SK-N-SH treated with all-trans-retinoic acid at 6 μM for 48 hours (cell line): ENCODE measurements at regions not wholly inside any gene's neighbourhood (a gene's known extent, or its start where the extent isn't known, plus 50 kb on each side); places are given as distances from the start of the nearest gene placed in this dataset.

ENCODE experiments used
- ATAC-seq: fragments of 200-7000 bp; cut with Tn5 transposase; 3 replicates; pipeline ENCODE4 v1.9.1; 2020; ENCODE audit warnings: mild to moderate bottlenecking, moderate library complexity
- ARNTL ChIP-seq: fragments of 450-650 bp; formaldehyde crosslinking; IDR thresholded peaks from 2 replicates; pipeline ENCODE4 v1.5.0; 2020; ENCODE audit warnings: low read depth, mild to moderate bottlenecking, moderate library complexity, borderline replicate concordance
- BACH2 ChIP-seq: fragments of 250-450 bp; sonication (Bioruptor Pico); IDR thresholded peaks from 2 replicates; pipeline ENCODE4 v1.9.0; 2021; ENCODE audit warnings: mild to moderate bottlenecking, borderline replicate concordance
- CREB5 ChIP-seq: fragments of 250-450 bp; sonication (Bioruptor Pico); IDR thresholded peaks from 2 replicates; pipeline ENCODE4 v1.5.1; 2020; ENCODE audit warnings: low read depth, mild to moderate bottlenecking, moderate library complexity
- CSDC2 ChIP-seq: fragments of 250-450 bp; sonication (Bioruptor Pico); IDR thresholded peaks from 2 replicates; pipeline ENCODE4 v1.5.0; 2020; ENCODE audit warnings: mild to moderate bottlenecking, moderate library complexity
- CSRNP3 ChIP-seq: fragments of 250-450 bp; sonication (Bioruptor Pico); IDR thresholded peaks from 2 replicates; pipeline ENCODE4 v1.5.1; 2021; ENCODE audit warnings: mild to moderate bottlenecking, moderate library complexity
- ESRRG ChIP-seq: fragments of 250-450 bp; sonication (Bioruptor Pico); IDR thresholded peaks from 2 replicates; pipeline ENCODE4 v1.6.1; 2021; ENCODE audit warnings: mild to moderate bottlenecking
- GLIS3 ChIP-seq: fragments of 250-450 bp; sonication (Bioruptor Pico); IDR thresholded peaks from 2 replicates; pipeline ENCODE4 v1.5.0; 2020; ENCODE audit warnings: mild to moderate bottlenecking, moderate library complexity
- ISL1 ChIP-seq: fragments of 250-450 bp; sonication (Bioruptor Pico); IDR thresholded peaks from 2 replicates; pipeline ENCODE4 v2.1.2; 2022; ENCODE audit warnings: mild to moderate bottlenecking, moderate library complexity
- OSR1 ChIP-seq: fragments of 250-450 bp; sonication (Bioruptor Pico); IDR thresholded peaks from 2 replicates; pipeline ENCODE4 v1.8.0; 2022; ENCODE audit warnings: moderate library complexity, mild to moderate bottlenecking, inconsistent platforms
- PATZ1 ChIP-seq: fragments of 250-450 bp; sonication (Bioruptor Pico); IDR thresholded peaks from 2 replicates; pipeline ENCODE4 v1.8.0; 2020; ENCODE audit warnings: mild to moderate bottlenecking, moderate library complexity, borderline replicate concordance
- PPARA ChIP-seq: fragments of 250-450 bp; sonication (Bioruptor Pico); IDR thresholded peaks from 2 replicates; pipeline ENCODE4 v1.5.0; 2020; ENCODE audit warnings: mild to moderate bottlenecking, borderline replicate concordance
- RARB ChIP-seq: fragments of 250-450 bp; sonication (Bioruptor Pico); IDR thresholded peaks from 2 replicates; pipeline ENCODE4 v1.8.0; 2021; ENCODE audit warnings: mild to moderate bottlenecking, moderate library complexity
- SNAI2 ChIP-seq: fragments of 250-450 bp; sonication (Bioruptor Pico); IDR thresholded peaks from 2 replicates; pipeline ENCODE4 v1.5.0; 2020; ENCODE audit warnings: mild to moderate bottlenecking, moderate library complexity
- TOX ChIP-seq: fragments of 250-450 bp; sonication (Bioruptor Pico); IDR thresholded peaks from 2 replicates; pipeline ENCODE4 v1.8.0; 2021; ENCODE audit warnings: mild to moderate bottlenecking, moderate library complexity, borderline replicate concordance
- TSHZ2 ChIP-seq: fragments of 250-450 bp; sonication (Bioruptor Pico); IDR thresholded peaks from 2 replicates; pipeline ENCODE4 v1.5.0; 2020; ENCODE audit warnings: mild to moderate bottlenecking, moderate library complexity
- ZC3H10 ChIP-seq: fragments of 250-450 bp; sonication (Bioruptor Pico); IDR thresholded peaks from 2 replicates; pipeline ENCODE4 v1.5.1; 2021; ENCODE audit warnings: mild to moderate bottlenecking, moderate library complexity
- ZFP3 ChIP-seq: fragments of 250-450 bp; sonication (Bioruptor Pico); IDR thresholded peaks from 2 replicates; pipeline ENCODE4 v1.5.0; 2020; ENCODE audit warnings: mild to moderate bottlenecking, moderate library complexity
- ZFP30 ChIP-seq: fragments of 450-650 bp; formaldehyde crosslinking; IDR thresholded peaks from 2 replicates; pipeline ENCODE4 v1.5.0; 2022; ENCODE audit warnings: mild to moderate bottlenecking, moderate library complexity
- ZNF565 ChIP-seq: fragments of 450-650 bp; formaldehyde crosslinking; conservative IDR thresholded peaks from 2 replicates; pipeline ENCODE4 v1.5.0; 2020; ENCODE audit warnings: low read depth, mild to moderate bottlenecking, moderate library complexity
- ZNF70 ChIP-seq: fragments of 450-650 bp; formaldehyde crosslinking; IDR thresholded peaks from 2 replicates; pipeline ENCODE4 v1.5.0; 2020; ENCODE audit warnings: mild to moderate bottlenecking, moderate library complexity
- ZNF8 ChIP-seq: fragments of 450-650 bp; formaldehyde crosslinking; IDR thresholded peaks from 2 replicates; pipeline ENCODE4 v1.5.0; 2020; ENCODE audit warnings: mild to moderate bottlenecking, moderate library complexity

- TF ChIP-seq RARB (CRISPR knock-in tag) (no peak), TSHZ2 (no peak), TOX (CRISPR knock-in tag) (no peak), PPARA (CRISPR knock-in tag) (no peak), OSR1 (CRISPR knock-in tag) (no peak), ARNTL (CRISPR knock-in tag) (no peak), CSRNP3 (CRISPR knock-in tag) (no peak), SNAI2 (CRISPR knock-in tag) (no peak), ZFP3 (no peak), ZNF70 (CRISPR knock-in tag) (no peak), ZC3H10 (CRISPR knock-in tag) (no peak)
- ATAC-seq, result no peak
Observed at GRCh38 chr6:84464471-84464870, 237.0 kb upstream of the CEP162 start.

- TF ChIP-seq ZNF70 (CRISPR knock-in tag), result no peak
- no peak for TF ChIP-seq ARNTL (CRISPR knock-in tag)
- no peak for TF ChIP-seq ISL1
- TF ChIP-seq BACH2 (CRISPR knock-in tag), result no peak
- TF ChIP-seq ZNF8, result no peak
- TF ChIP-seq ESRRG (CRISPR knock-in tag), result no peak
- no peak for TF ChIP-seq CREB5
- TF ChIP-seq GLIS3 (CRISPR knock-in tag), result no peak
- no peak for TF ChIP-seq CSDC2 (CRISPR knock-in tag)
- peak; percentile 85 for ATAC-seq
Observed at GRCh38 chr6:84462698-84463097, 235.3 kb upstream of the CEP162 start.

- TF ChIP-seq ZFP30 (no peak), TSHZ2 (no peak), CREB5 (no peak), ZNF565 (no peak), PATZ1 (CRISPR knock-in tag) (no peak), GLIS3 (CRISPR knock-in tag) (no peak), CSDC2 (CRISPR knock-in tag) (no peak), ISL1 (no peak), ESRRG (CRISPR knock-in tag) (no peak), CSRNP3 (CRISPR knock-in tag) (no peak), PPARA (CRISPR knock-in tag) (no peak), SNAI2 (CRISPR knock-in tag) (no peak), ZNF8 (no peak), ARNTL (CRISPR knock-in tag) (no peak), BACH2 (CRISPR knock-in tag) (no peak)
- ATAC-seq, result no peak
Observed at GRCh38 chr6:84461461-84461860, 234.0 kb upstream of the CEP162 start.
